ENCODE measurements at regions not wholly inside any gene's neighbourhood (a gene's known extent, or its start where the extent isn't known, plus 50 kb on each side); places are given as distances from the start of the nearest gene placed in this dataset.

DNA sequence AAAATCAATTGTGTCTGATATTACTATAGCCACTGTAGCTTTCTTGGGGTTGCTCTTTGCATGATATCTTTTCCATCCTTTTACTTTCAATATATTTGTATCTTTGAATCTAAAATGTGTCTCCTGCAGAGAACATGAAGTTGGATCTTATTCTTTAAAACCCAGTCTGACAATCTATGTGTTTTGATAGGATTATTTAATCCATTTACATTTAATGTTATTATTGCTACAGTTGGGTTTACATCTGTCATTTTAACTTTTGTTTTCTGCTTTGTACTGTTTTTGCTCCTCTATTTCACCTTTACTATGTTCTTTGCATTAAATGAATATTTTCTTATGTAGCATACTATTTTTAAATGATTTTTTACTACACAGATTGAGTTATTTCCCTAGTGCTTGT is 230.9 kb downstream of the ANTXR2 start:
- TF ChIP-seq POLR2A (IDR thresholded peaks at IDR 0.05) (no peak), EP300 (IDR thresholded peaks at IDR 0.05) (no peak), POLR2AphosphoS5 (IDR thresholded peaks at IDR 0.05) (no peak)
- TF ChIP-seq, protein P1, sequence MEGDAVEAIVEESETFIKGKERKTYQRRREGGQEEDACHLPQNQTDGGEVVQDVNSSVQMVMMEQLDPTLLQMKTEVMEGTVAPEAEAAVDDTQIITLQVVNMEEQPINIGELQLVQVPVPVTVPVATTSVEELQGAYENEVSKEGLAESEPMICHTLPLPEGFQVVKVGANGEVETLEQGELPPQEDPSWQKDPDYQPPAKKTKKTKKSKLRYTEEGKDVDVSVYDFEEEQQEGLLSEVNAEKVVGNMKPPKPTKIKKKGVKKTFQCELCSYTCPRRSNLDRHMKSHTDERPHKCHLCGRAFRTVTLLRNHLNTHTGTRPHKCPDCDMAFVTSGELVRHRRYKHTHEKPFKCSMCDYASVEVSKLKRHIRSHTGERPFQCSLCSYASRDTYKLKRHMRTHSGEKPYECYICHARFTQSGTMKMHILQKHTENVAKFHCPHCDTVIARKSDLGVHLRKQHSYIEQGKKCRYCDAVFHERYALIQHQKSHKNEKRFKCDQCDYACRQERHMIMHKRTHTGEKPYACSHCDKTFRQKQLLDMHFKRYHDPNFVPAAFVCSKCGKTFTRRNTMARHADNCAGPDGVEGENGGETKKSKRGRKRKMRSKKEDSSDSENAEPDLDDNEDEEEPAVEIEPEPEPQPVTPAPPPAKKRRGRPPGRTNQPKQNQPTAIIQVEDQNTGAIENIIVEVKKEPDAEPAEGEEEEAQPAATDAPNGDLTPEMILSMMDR (IDR thresholded peaks at IDR 0.05): no peak

Measured in gastroesophageal sphincter (tissue), 3 donors.